HCT116 (cell line): ENCODE measurements at regions not wholly inside any gene's neighbourhood (a gene's known extent, or its start where the extent isn't known, plus 50 kb on each side); places are given as distances from the start of the nearest gene placed in this dataset.
A peak's percentile ranks its signal among the peaks of the same experiment; 100 is the strongest.

Source experiments
- ATAC-seq: fragments of 200-7000 bp; cut with Tn5 transposase; 2 replicates; pipeline ENCODE4 v1.9.1; 2020; ENCODE audit warnings: mild to moderate bottlenecking, moderate library complexity
- BruUV-seq: library from RNA; stranded (reverse); fragments of 400-500 nt; replicated peaks from 2 replicates; lab custom pipeline; 2021; lab: Mats Ljungman, UMichigan
- CTCF ChIA-PET: fragments of 300-600 bp; sonication (Branson Sonifier 250); formaldehyde crosslinking; loops from one replicate; lab custom pipeline; 2021; ENCODE audit warnings: antibody characterized with exemption; lab: Charles Lee
- POLR2A ChIA-PET: fragments of 300-600, 350-600 bp; sonication (Branson Sonifier 250); formaldehyde crosslinking; loops from one replicate; lab custom pipeline; 2021; ENCODE audit warnings: antibody characterized with exemption; lab: Charles Lee
- RAD21 ChIA-PET, 2 experiments: fragments of 300-600 bp; sonication (Branson Sonifier 250); formaldehyde crosslinking; loops; one replicate each; lab custom pipeline; 2023; ENCODE audit warnings: low total read pairs in 2 of 2; ENCODE audit not compliant: uncharacterized antibody in 2 of 2, unreplicated experiment in 2 of 2, low non-redundant PET in 1 of 2; lab: Charles Lee
- DNase-seq: peaks from one replicate; pipeline ENCODE4 v3.0.0-alpha.2; 2010; ENCODE audit warnings: low read depth, low spot score
- H2AFZ ChIP-seq: fragments of 200-600 bp; shearing (Covaris generic), sonication (generic); 2 replicates; pipeline ENCODE4 v1.6.1; 2017; ENCODE audit warnings: low read depth, mixed run types, mixed read lengths, antibody characterized with exemption, low read length; ENCODE audit not compliant: poor library complexity, severe bottlenecking
- H3K27ac ChIP-seq: 2 replicates; pipeline ENCODE4 v1.5.1; 2012; ENCODE audit warnings: low read depth, low read length
- H3K27me3 ChIP-seq: fragments of 200-600 bp; sonication (generic); 2 replicates; pipeline ENCODE4 v1.6.1; 2016; ENCODE audit warnings: mixed run types, low read length, mixed read lengths; ENCODE audit not compliant: insufficient read depth
- H3K36me3 ChIP-seq, 2 experiments: fragments of 200-500 bp in 1 of 2; fragments of 200-600 bp in 1 of 2; sonication (Bioruptor generic) in 1 of 2; sonication (generic) in 1 of 2; 2 replicates each; pipeline versions ENCODE4 v1.5.1 to v1.6.1; 2014 to 2016; ENCODE audit warnings: low read length in 2 of 2, inconsistent platforms in 1 of 2, mixed read lengths in 1 of 2, mixed run types in 1 of 2; ENCODE audit not compliant: insufficient read depth in 2 of 2, control insufficient read depth in 1 of 2
- H3K4me1 ChIP-seq, 2 experiments: fragments of 200-600 bp in 1 of 2; sonication (generic) in 1 of 2; 2 replicates each; pipeline versions ENCODE4 v1.5.1 to v1.6.1; 2012 to 2017; ENCODE audit warnings: low read length in 2 of 2, inconsistent platforms in 1 of 2, mild to moderate bottlenecking in 1 of 2, mixed read lengths in 1 of 2, mixed run types in 1 of 2, moderate library complexity in 1 of 2; ENCODE audit not compliant: insufficient read depth in 2 of 2, control insufficient read depth in 1 of 2
- H3K4me2 ChIP-seq: fragments of 200-600 bp; sonication (generic); 2 replicates; pipeline ENCODE4 v1.6.1; 2017; ENCODE audit warnings: mixed run types, low read length, mixed read lengths
- H3K4me3 ChIP-seq, 2 experiments: fragments of 200-600 bp in 1 of 2; sonication (generic) in 1 of 2; replicated peaks in 1 of 2; 2 replicates each; pipeline ENCODE4 v1.5.1; 2011 to 2016; ENCODE audit warnings: low read length in 2 of 2, control low read depth in 1 of 2, low read depth in 1 of 2, mild to moderate bottlenecking in 1 of 2, mixed read lengths in 1 of 2, mixed run types in 1 of 2
- H3K79me2 ChIP-seq: fragments of 200-600 bp; sonication (generic); 2 replicates; pipeline ENCODE4 v1.6.1; 2017; ENCODE audit warnings: mild to moderate bottlenecking, mixed run types, low read length, moderate library complexity, mixed read lengths; ENCODE audit not compliant: insufficient read depth
- H3K9ac ChIP-seq: fragments of 200-600 bp; sonication (generic); 2 replicates; pipeline ENCODE4 v1.6.1; 2016; ENCODE audit warnings: low read length, mixed read lengths
- H3K9me2 ChIP-seq: fragments of 200-600 bp; sonication (generic), shearing (Covaris generic); 2 replicates; pipeline ENCODE4 v1.6.1; 2017; ENCODE audit warnings: mixed run types, mild to moderate bottlenecking, moderate library complexity; ENCODE audit not compliant: insufficient read depth
- H3K9me3 ChIP-seq, 2 experiments: fragments of 200-500 bp in 1 of 2; fragments of 200-600 bp in 1 of 2; sonication (Bioruptor generic) in 1 of 2; sonication (generic) in 1 of 2; 2 replicates each; pipeline ENCODE4 v1.6.1; 2014 to 2017; ENCODE audit warnings: low read length in 2 of 2, mixed read lengths in 2 of 2, inconsistent platforms in 1 of 2, low read depth in 1 of 2, mild to moderate bottlenecking in 1 of 2, mixed run types in 1 of 2, moderate library complexity in 1 of 2; ENCODE audit not compliant: control insufficient read depth in 1 of 2, insufficient read depth in 1 of 2
- H4K20me1 ChIP-seq: fragments of 200-600 bp; sonication (generic), shearing (Covaris generic); 2 replicates; pipeline ENCODE4 v1.6.1; 2017; ENCODE audit warnings: mixed run types, mild to moderate bottlenecking, moderate library complexity; ENCODE audit not compliant: insufficient read depth
- ATF3 ChIP-seq: IDR thresholded peaks from 2 replicates; pipeline ENCODE4 v1.6.1; 2012
- CEBPB ChIP-seq: IDR thresholded peaks from 2 replicates; pipeline ENCODE4 v1.6.1; 2012; ENCODE audit warnings: low read depth
- CTCF ChIP-seq, 3 experiments: fragments of 200-600 bp in 1 of 3; sonication (generic) in 1 of 3; IDR thresholded peaks in 2 of 3; conservative IDR thresholded peaks in 1 of 3; 2 replicates each; pipeline ENCODE4 v1.5.1; 2012 to 2017; ENCODE audit warnings: low read depth in 2 of 3, low read length in 2 of 3, antibody characterized with exemption in 1 of 3, borderline replicate concordance in 1 of 3, control low read depth in 1 of 3, mild to moderate bottlenecking in 1 of 3, mixed read lengths in 1 of 3, mixed run types in 1 of 3, moderate library complexity in 1 of 3; ENCODE audit not compliant: insufficient read depth in 1 of 3
- EGR1 ChIP-seq: IDR thresholded peaks from 2 replicates; pipeline ENCODE4 v1.6.1; 2012; ENCODE audit warnings: low read depth
- ELF1 ChIP-seq: IDR thresholded peaks from 2 replicates; pipeline ENCODE4 v1.6.1; 2012; ENCODE audit warnings: low read depth, borderline replicate concordance
- FOSL1 ChIP-seq: IDR thresholded peaks from 2 replicates; pipeline ENCODE4 v1.6.1; 2012; ENCODE audit warnings: low read depth
- JUND ChIP-seq: IDR thresholded peaks from 2 replicates; pipeline ENCODE4 v1.6.1; 2012
- MAX ChIP-seq: IDR thresholded peaks from 2 replicates; pipeline ENCODE4 v1.6.1; 2012
- POLR2A ChIP-seq: IDR thresholded peaks from 2 replicates; pipeline ENCODE4 v1.7.0; 2011; ENCODE audit warnings: borderline replicate concordance; ENCODE audit not compliant: insufficient read depth, insufficient read length; ENCODE audit errors: extremely low read depth
- RAD21 ChIP-seq: IDR thresholded peaks from 2 replicates; pipeline ENCODE4 v1.6.1; 2012; ENCODE audit warnings: low read depth, mild to moderate bottlenecking
- SIN3A ChIP-seq: IDR thresholded peaks from 2 replicates; pipeline ENCODE4 v1.6.1; 2012; ENCODE audit warnings: low read depth
- SP1 ChIP-seq: IDR thresholded peaks from 2 replicates; pipeline ENCODE4 v1.6.1; 2012; ENCODE audit warnings: low read depth
- TCF7L2 ChIP-seq: IDR thresholded peaks from 2 replicates; pipeline ENCODE4 v1.7.0; 2011; ENCODE audit warnings: borderline replicate concordance, inconsistent platforms; ENCODE audit not compliant: insufficient read depth, insufficient read length; ENCODE audit errors: extremely low read depth
- YY1 ChIP-seq: IDR thresholded peaks from 2 replicates; pipeline ENCODE4 v1.6.1; 2011; ENCODE audit warnings: low read length, low read depth, moderate library complexity, mild to moderate bottlenecking; ENCODE audit not compliant: insufficient replicate concordance; ENCODE audit errors: extremely low read depth
- ZBTB33 ChIP-seq: IDR thresholded peaks from 2 replicates; pipeline ENCODE4 v1.6.1; 2011; ENCODE audit warnings: mild to moderate bottlenecking, low read length, moderate library complexity; ENCODE audit not compliant: insufficient replicate concordance; ENCODE audit errors: extremely low read depth
- ZNF274 ChIP-seq: fragments of 200-500 bp; sonication (Bioruptor generic); IDR thresholded peaks from 2 replicates; pipeline ENCODE4 v1.6.1; 2014; ENCODE audit warnings: mild to moderate bottlenecking, low read depth, low read length, inconsistent platforms
- intact Hi-C: fragments of 100-400 bp; cut with micrococcal nuclease; formaldehyde crosslinking; loops from 2 replicates; pipeline ENCODE4 v1.10.0; 2022

GRCh38 chr3:42024591-42025351 is 62.9 kb upstream of the ULK4 start:
- Histone ChIP-seq H3K4me1 (peaks cover 41 to 49% of the 10 kb centered on the region in 2 experiments), H3K36me3 (no peaks in the 10 kb centered on the region), H3K79me2 (peaks cover 90% of the 10 kb centered on the region), H3K9me3 (no peaks in the 10 kb centered on the region), H3K4me3 (peak overlapping the region in 1 of 2 experiments; percentile 40; a peak in 1 of 4 replicates), H2AFZ (no peak overlapping the region), H3K27me3 (no peaks in the 10 kb centered on the region), H3K4me2 (peak overlapping the region; percentile 83), H4K20me1 (no peaks in the 10 kb centered on the region), H3K9me2 (no peaks in the 10 kb centered on the region), H3K27ac (no peak overlapping the region), H3K9ac (no peak overlapping the region)
- ChIA-PET RAD21 (no interaction called here), CTCF (no interaction called here), POLR2A (interaction anchor here (1.0 to 1.4 kb wide), 2 partner anchors 9 to 11 kb away, joined by 3 to 6 read pairs; no protein-coding TSS in a partner anchor)
- intact Hi-C loops: no loop called here
- ATAC-seq (no peak), DNase-seq (no peak)
- no TSS peak for BruUV-seq
- TF ChIP-seq TCF7L2 (no peak), MAX (no peak), ATF3 (no peak), FOSL1 (no peak), JUND (no peak), EGR1 (no peak), CTCF (IDR thresholded peaks at IDR 0.05 in 2 of 3, conservative IDR thresholded peaks at IDR 0.05 in 1 of 3; ENCODE audit: borderline replicate concordance in 1 of 3, insufficient read depth in 1 of 3, low read depth in 2 of 3, low read length in 2 of 3) (no peak), CEBPB (no peak), POLR2A (no peak), ZNF274 (no peak), RAD21 (no peak), SP1 (no peak), YY1 (no peak), ELF1 (no peak), ZBTB33 (no peak), SIN3A (no peak)
